ENCODE measurements at regions not wholly inside any gene's neighbourhood (a gene's known extent, or its start where the extent isn't known, plus 50 kb on each side); places are given as distances from the start of the nearest gene placed in this dataset.

- Mint-ChIP-seq H3K27me3 (ENCODE audit: low read depth, unreplicated experiment) (no peaks in the 10 kb centered on the region), H3K27ac (ENCODE audit: unreplicated experiment) (no peak overlapping the region), H3K4me1 (ENCODE audit: low read depth, unreplicated experiment) (peaks cover 3% of the 10 kb centered on the region), H3K9me3 (ENCODE audit: unreplicated experiment) (peaks cover 2% of the 10 kb centered on the region), H3K4me3 (ENCODE audit: unreplicated experiment) (peak overlapping the region; percentile 25), H3K36me3 (ENCODE audit: low read depth, unreplicated experiment) (peaks cover 6% of the 10 kb centered on the region)
- no peak for TF ChIP-seq EZH2 (IDR thresholded peaks at IDR 0.05; ENCODE audit: insufficient read depth, low read length)
- TF ChIP-seq, protein P1, sequence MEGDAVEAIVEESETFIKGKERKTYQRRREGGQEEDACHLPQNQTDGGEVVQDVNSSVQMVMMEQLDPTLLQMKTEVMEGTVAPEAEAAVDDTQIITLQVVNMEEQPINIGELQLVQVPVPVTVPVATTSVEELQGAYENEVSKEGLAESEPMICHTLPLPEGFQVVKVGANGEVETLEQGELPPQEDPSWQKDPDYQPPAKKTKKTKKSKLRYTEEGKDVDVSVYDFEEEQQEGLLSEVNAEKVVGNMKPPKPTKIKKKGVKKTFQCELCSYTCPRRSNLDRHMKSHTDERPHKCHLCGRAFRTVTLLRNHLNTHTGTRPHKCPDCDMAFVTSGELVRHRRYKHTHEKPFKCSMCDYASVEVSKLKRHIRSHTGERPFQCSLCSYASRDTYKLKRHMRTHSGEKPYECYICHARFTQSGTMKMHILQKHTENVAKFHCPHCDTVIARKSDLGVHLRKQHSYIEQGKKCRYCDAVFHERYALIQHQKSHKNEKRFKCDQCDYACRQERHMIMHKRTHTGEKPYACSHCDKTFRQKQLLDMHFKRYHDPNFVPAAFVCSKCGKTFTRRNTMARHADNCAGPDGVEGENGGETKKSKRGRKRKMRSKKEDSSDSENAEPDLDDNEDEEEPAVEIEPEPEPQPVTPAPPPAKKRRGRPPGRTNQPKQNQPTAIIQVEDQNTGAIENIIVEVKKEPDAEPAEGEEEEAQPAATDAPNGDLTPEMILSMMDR (IDR thresholded peaks at IDR 0.05; ENCODE audit: insufficient read depth, low read depth, low read length): no peak
- H4K20me1 ChIP-seq (ENCODE audit: insufficient read depth, low read length): peaks cover 10% of the 10 kb centered on the region
- FAIRE-seq: peak; percentile 41
- H3K4me1 ChIP-seq (ENCODE audit: insufficient read depth, low read length): peaks cover 8% of the 10 kb centered on the region
- no peak overlapping the region for H3K27ac ChIP-seq (ENCODE audit: low read depth, low read length)
- H3K36me3 ChIP-seq (ENCODE audit: insufficient read depth, low read length): no peaks in the 10 kb centered on the region
- H3K4me2 ChIP-seq (ENCODE audit: low read length): peak overlapping the region; percentile 47
- H3K9ac ChIP-seq (ENCODE audit: low read length): no peak overlapping the region
- H3K27me3 ChIP-seq (ENCODE audit: insufficient read depth, low read length): no peaks in the 10 kb centered on the region
- H3K9me3 ChIP-seq (ENCODE audit: insufficient read depth, low read depth, low read length): peaks cover 1% of the 10 kb centered on the region
- H3K4me3 ChIP-seq (ENCODE audit: insufficient read depth, low read depth, low read length): no peak overlapping the region
- peak; percentile 66 for DNase-seq (ENCODE audit: low read depth)
- H2AFZ ChIP-seq (ENCODE audit: low read depth, low read length): no peak overlapping the region
- H3K79me2 ChIP-seq (ENCODE audit: insufficient read depth, low read length): no peaks in the 10 kb centered on the region
Observed at GRCh38 chr15:62545467-62546227, 380.6 kb upstream of the C2CD4B start.

GRCh38 chr15:62546628-62547027 lies 381.5 kb upstream of the C2CD4B start:
- Histone ChIP-seq H3K79me2 (ENCODE audit: insufficient read depth, low read length) (no peaks in the 10 kb centered on the region), H2AFZ (ENCODE audit: low read depth, low read length) (no peak overlapping the region), H3K27me3 (ENCODE audit: insufficient read depth, low read length) (no peaks in the 10 kb centered on the region), H3K9me3 (ENCODE audit: insufficient read depth, low read depth, low read length) (no peaks in the 10 kb centered on the region), H3K36me3 (ENCODE audit: insufficient read depth, low read length) (no peaks in the 10 kb centered on the region), H3K27ac (ENCODE audit: low read depth, low read length) (no peak overlapping the region), H4K20me1 (ENCODE audit: insufficient read depth, low read length) (peaks cover 10% of the 10 kb centered on the region), H3K4me1 (ENCODE audit: insufficient read depth, low read length) (peaks cover 8% of the 10 kb centered on the region), H3K4me3 (ENCODE audit: insufficient read depth, low read depth, low read length) (no peak overlapping the region), H3K9ac (ENCODE audit: low read length) (no peak overlapping the region), H3K4me2 (ENCODE audit: low read length) (no peak overlapping the region)
- TF ChIP-seq, protein P1 (IDR thresholded peaks at IDR 0.05; ENCODE audit: insufficient read depth, low read depth, low read length): no peak
- TF ChIP-seq EZH2 (IDR thresholded peaks at IDR 0.05; ENCODE audit: insufficient read depth, low read length): no peak
- DNase-seq (ENCODE audit: low read depth) (no peak), FAIRE-seq (no peak)
- Mint-ChIP-seq H3K36me3 (ENCODE audit: low read depth, unreplicated experiment) (peaks cover 4% of the 10 kb centered on the region), H3K4me1 (ENCODE audit: low read depth, unreplicated experiment) (peaks cover 3% of the 10 kb centered on the region), H3K27ac (ENCODE audit: unreplicated experiment) (no peak overlapping the region), H3K27me3 (ENCODE audit: low read depth, unreplicated experiment) (no peaks in the 10 kb centered on the region), H3K4me3 (ENCODE audit: unreplicated experiment) (no peak overlapping the region), H3K9me3 (ENCODE audit: unreplicated experiment) (peaks cover 2% of the 10 kb centered on the region)

DNA sequence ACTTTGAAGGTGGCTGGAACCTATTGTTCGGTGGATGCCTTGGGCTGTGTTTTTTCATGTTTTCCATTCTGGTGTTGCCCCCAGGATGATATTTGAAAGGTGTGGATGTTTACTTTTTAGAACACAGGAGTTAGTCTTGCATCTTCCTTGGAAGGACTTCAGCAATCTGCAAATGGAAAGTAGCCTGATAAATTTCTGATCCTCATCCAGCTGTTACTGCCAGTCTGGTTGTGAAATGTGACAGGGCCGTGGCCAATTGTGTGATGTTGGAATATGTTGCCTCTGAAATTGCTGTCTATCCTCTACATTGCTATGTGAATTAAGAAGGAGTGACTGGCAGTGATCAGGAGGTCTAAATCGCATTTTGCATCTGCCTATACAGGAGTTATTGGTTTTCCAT lies 382.5 kb upstream of the C2CD4B start:
- Mint-ChIP-seq H3K4me1 (ENCODE audit: low read depth, unreplicated experiment) (peaks cover 3% of the 10 kb centered on the region), H3K27me3 (ENCODE audit: low read depth, unreplicated experiment) (no peaks in the 10 kb centered on the region), H3K9me3 (ENCODE audit: unreplicated experiment) (peaks cover 5% of the 10 kb centered on the region), H3K4me3 (ENCODE audit: unreplicated experiment) (no peak overlapping the region), H3K27ac (ENCODE audit: unreplicated experiment) (no peak overlapping the region), H3K36me3 (ENCODE audit: low read depth, unreplicated experiment) (peaks cover 4% of the 10 kb centered on the region)
- Histone ChIP-seq H3K4me3 (ENCODE audit: insufficient read depth, low read depth, low read length) (no peak overlapping the region), H3K27me3 (ENCODE audit: insufficient read depth, low read length) (no peaks in the 10 kb centered on the region), H4K20me1 (ENCODE audit: insufficient read depth, low read length) (peaks cover 10% of the 10 kb centered on the region), H3K4me1 (ENCODE audit: insufficient read depth, low read length) (peaks cover 8% of the 10 kb centered on the region), H3K36me3 (ENCODE audit: insufficient read depth, low read length) (no peaks in the 10 kb centered on the region), H3K9ac (ENCODE audit: low read length) (no peak overlapping the region), H2AFZ (ENCODE audit: low read depth, low read length) (no peak overlapping the region), H3K27ac (ENCODE audit: low read depth, low read length) (no peak overlapping the region), H3K4me2 (ENCODE audit: low read length) (no peak overlapping the region), H3K9me3 (ENCODE audit: insufficient read depth, low read depth, low read length) (no peaks in the 10 kb centered on the region), H3K79me2 (ENCODE audit: insufficient read depth, low read length) (no peaks in the 10 kb centered on the region)
- no peak for DNase-seq (ENCODE audit: low read depth)
- TF ChIP-seq, protein P1 (IDR thresholded peaks at IDR 0.05; ENCODE audit: insufficient read depth, low read depth, low read length): no peak
- no peak for TF ChIP-seq EZH2 (IDR thresholded peaks at IDR 0.05; ENCODE audit: insufficient read depth, low read length)
- no peak for FAIRE-seq
